ENCODE measurements at regions not wholly inside any gene's neighbourhood (a gene's known extent, or its start where the extent isn't known, plus 50 kb on each side); places are given as distances from the start of the nearest gene placed in this dataset.

- ChIA-PET CTCF (interaction anchor here (0.7 kb wide), 1 partner anchor 759 kb away, joined by 4 read pairs; no protein-coding TSS in a partner anchor), POLR2A (no interaction called here)
- TF ChIP-seq BHLHE40 (IDR thresholded peaks at IDR 0.05; ENCODE audit: borderline replicate concordance) (no peak), ARNT (IDR thresholded peaks at IDR 0.05) (no peak), ZNF384 (IDR thresholded peaks at IDR 0.05) (no peak), FOXA1 (IDR thresholded peaks at IDR 0.05) (no peak), NFRKB (IDR thresholded peaks at IDR 0.05) (no peak), FOXK2 (IDR thresholded peaks at IDR 0.05) (no peak), TARDBP (IDR thresholded peaks at IDR 0.05) (no peak), PKNOX1 (IDR thresholded peaks at IDR 0.05) (no peak), L3MBTL2 (conservative IDR thresholded peaks at IDR 0.05) (no peak), ELF4 (IDR thresholded peaks at IDR 0.05) (no peak), SUZ12 (IDR thresholded peaks at IDR 0.05) (no peak), LEF1 (IDR thresholded peaks at IDR 0.05; ENCODE audit: borderline replicate concordance) (no peak), HDGF (IDR thresholded peaks at IDR 0.05; ENCODE audit: borderline replicate concordance) (no peak), SP1 (IDR thresholded peaks at IDR 0.05) (no peak), CTBP1 (IDR thresholded peaks at IDR 0.05; ENCODE audit: borderline replicate concordance) (no peak)
- DNase-seq (ENCODE audit: extremely low spot score), result no peak
Observed at GRCh38 chr13:72043366-72043765, 176.4 kb upstream of the DACH1 start.

GRCh38 chr13:72041165-72041564, 174.2 kb upstream of the DACH1 start:
- ChIA-PET CTCF (no interaction called here), POLR2A (no interaction called here)
- no peak for DNase-seq (ENCODE audit: extremely low spot score)
- TF ChIP-seq ARNT (IDR thresholded peaks at IDR 0.05) (no peak), L3MBTL2 (conservative IDR thresholded peaks at IDR 0.05) (no peak), PKNOX1 (IDR thresholded peaks at IDR 0.05) (no peak), FOXA1 (IDR thresholded peaks at IDR 0.05) (no peak), BHLHE40 (IDR thresholded peaks at IDR 0.05; ENCODE audit: borderline replicate concordance) (no peak), TARDBP (IDR thresholded peaks at IDR 0.05) (no peak), HDGF (IDR thresholded peaks at IDR 0.05; ENCODE audit: borderline replicate concordance) (no peak), CTBP1 (IDR thresholded peaks at IDR 0.05; ENCODE audit: borderline replicate concordance) (no peak), ELF4 (IDR thresholded peaks at IDR 0.05) (no peak), FOXK2 (IDR thresholded peaks at IDR 0.05) (no peak), NFRKB (IDR thresholded peaks at IDR 0.05) (no peak), FOXM1 (IDR thresholded peaks at IDR 0.05; ENCODE audit: borderline replicate concordance) (no peak), SP1 (IDR thresholded peaks at IDR 0.05) (no peak), ZNF384 (IDR thresholded peaks at IDR 0.05) (no peak), LEF1 (IDR thresholded peaks at IDR 0.05; ENCODE audit: borderline replicate concordance) (no peak), SUZ12 (IDR thresholded peaks at IDR 0.05) (no peak)

- POLR2A ChIA-PET, result no interaction called here
- TF ChIP-seq NFRKB (IDR thresholded peaks at IDR 0.05) (no peak), FOXM1 (IDR thresholded peaks at IDR 0.05; ENCODE audit: borderline replicate concordance) (no peak), CTBP1 (IDR thresholded peaks at IDR 0.05; ENCODE audit: borderline replicate concordance) (no peak), L3MBTL2 (conservative IDR thresholded peaks at IDR 0.05) (no peak), ELF4 (IDR thresholded peaks at IDR 0.05) (no peak), FOXA1 (IDR thresholded peaks at IDR 0.05) (no peak)
- CTCF ChIA-PET, result interaction anchor here (0.6 kb wide), 2 partner anchors 172 to 182 kb away, joined by 3 to 4 read pairs; no protein-coding TSS in a partner anchor
- DNase-seq (ENCODE audit: extremely low spot score), result no peak
Observed at GRCh38 chr13:72039126-72039525, 172.1 kb upstream of the DACH1 start.

GRCh38 chr13:72029981-72030380, 163.0 kb upstream of the DACH1 start:
- ChIA-PET CTCF (no interaction called here), POLR2A (no interaction called here)
- no peak for TF ChIP-seq LEF1 (IDR thresholded peaks at IDR 0.05; ENCODE audit: borderline replicate concordance)
- TF ChIP-seq BHLHE40 (IDR thresholded peaks at IDR 0.05; ENCODE audit: borderline replicate concordance), result no peak
- no peak for TF ChIP-seq FOXM1 (IDR thresholded peaks at IDR 0.05; ENCODE audit: borderline replicate concordance)
- no peak for TF ChIP-seq TARDBP (IDR thresholded peaks at IDR 0.05)
- TF ChIP-seq SP1 (IDR thresholded peaks at IDR 0.05), result no peak
- TF ChIP-seq FOXK2 (IDR thresholded peaks at IDR 0.05), result no peak
- TF ChIP-seq FOXA1 (IDR thresholded peaks at IDR 0.05), result no peak
- TF ChIP-seq L3MBTL2 (conservative IDR thresholded peaks at IDR 0.05), result no peak
- no peak for TF ChIP-seq PKNOX1 (IDR thresholded peaks at IDR 0.05)
- TF ChIP-seq ARNT (IDR thresholded peaks at IDR 0.05), result no peak
- TF ChIP-seq HDGF (IDR thresholded peaks at IDR 0.05; ENCODE audit: borderline replicate concordance), result no peak
- TF ChIP-seq ELF4 (IDR thresholded peaks at IDR 0.05), result no peak
- no peak for TF ChIP-seq CTBP1 (IDR thresholded peaks at IDR 0.05; ENCODE audit: borderline replicate concordance)
- no peak for TF ChIP-seq ZNF384 (IDR thresholded peaks at IDR 0.05)
- TF ChIP-seq NFRKB (IDR thresholded peaks at IDR 0.05), result no peak
- TF ChIP-seq SUZ12 (IDR thresholded peaks at IDR 0.05), result no peak

GRCh38 chr13:72025836-72026235, 158.8 kb upstream of the DACH1 start:
- TF ChIP-seq ELF4 (IDR thresholded peaks at IDR 0.05) (no peak), CTBP1 (IDR thresholded peaks at IDR 0.05; ENCODE audit: borderline replicate concordance) (no peak), LEF1 (IDR thresholded peaks at IDR 0.05; ENCODE audit: borderline replicate concordance) (no peak), SP1 (IDR thresholded peaks at IDR 0.05) (no peak), NFRKB (IDR thresholded peaks at IDR 0.05) (no peak), ZNF384 (IDR thresholded peaks at IDR 0.05) (no peak), HDGF (IDR thresholded peaks at IDR 0.05; ENCODE audit: borderline replicate concordance) (no peak), TARDBP (IDR thresholded peaks at IDR 0.05) (no peak), FOXA1 (IDR thresholded peaks at IDR 0.05) (no peak), ARNT (IDR thresholded peaks at IDR 0.05) (no peak)
- ChIA-PET POLR2A (no interaction called here), CTCF (no interaction called here)
- DNase-seq (ENCODE audit: extremely low spot score), result no peak

More at GRCh38 chr13:72029981-72030380, 163.0 kb upstream of the DACH1 start:
- DNase-seq (ENCODE audit: extremely low spot score), result no peak

GRCh38 chr13:72023895-72024294, 156.9 kb upstream of the DACH1 start:
- TF ChIP-seq ZNF384 (IDR thresholded peaks at IDR 0.05), result no peak
- CTCF ChIA-PET, result interaction anchor here (0.6 kb wide), 1 partner anchor 57 kb away, joined by 3 read pairs; no protein-coding TSS in a partner anchor
- POLR2A ChIA-PET, result no interaction called here
- no peak for DNase-seq (ENCODE audit: extremely low spot score)
